K562 (cell line): ENCODE measurements at regions not wholly inside any gene's neighbourhood (a gene's known extent, or its start where the extent isn't known, plus 50 kb on each side); places are given as distances from the start of the nearest gene placed in this dataset.

Source experiments
- ATAC-seq: fragments of 200-7000 bp; cut with Tn5 transposase; 3 replicates; pipeline ENCODE4 v1.9.1; 2020; ENCODE audit warnings: moderate library complexity
- BruUV-seq: library from RNA; stranded (reverse); fragments of 400-500 nt; replicated peaks from 2 replicates; lab custom pipeline; 2021; lab: Mats Ljungman, UMichigan
- CTCF ChIA-PET: fragments of 300-600 bp; formaldehyde crosslinking; extraction: SDS; loops from one replicate; lab custom pipeline; 2021; ENCODE audit warnings: low intra/inter-chr PET ratio; lab: Yijun Ruan, JAX
- POLR2A ChIA-PET: fragments of 300-600, 350-650 bp; sonication (Branson Sonifier 250); formaldehyde crosslinking; extraction: SDS; loops from one replicate; lab custom pipeline; 2021; ENCODE audit warnings: antibody characterized with exemption, inconsistent platforms; lab: Yijun Ruan, JAX
- DNase-seq, 4 experiments: peaks; one replicate each; pipeline versions ENCODE4 v3.0.0 to v3.0.0-alpha.2; 2011 to 2018; ENCODE audit warnings: low spot score in 3 of 4, mixed read lengths in 3 of 4; ENCODE audit errors: extremely low read depth in 1 of 4
- FAIRE-seq: peaks from 2 replicates; lab custom pipeline; 2011; peaks lifted over from hg19 to GRCh38; lab: Jason Lieb, UNC
- H2AFZ ChIP-seq: 2 replicates; pipeline ENCODE4 v1.6.0; 2011; ENCODE audit warnings: low read depth, low read length, control low read depth, inconsistent platforms
- H3K27ac ChIP-seq: fragments of 200-600 bp; 3 replicates; pipeline ENCODE4 v1.8.0; 2011; ENCODE audit warnings: low read depth, mild to moderate bottlenecking, control low read depth, inconsistent platforms, low read length, moderate library complexity, mixed read lengths; ENCODE audit errors: extremely low read depth
- H3K27me3 ChIP-seq, 2 experiments: fragments of 300-600 bp in 1 of 2; 2 replicates in 1 of 2; 3 replicates in 1 of 2; pipeline versions ENCODE4 v1.6.0 to v1.8.0; 2011; ENCODE audit warnings: inconsistent platforms in 2 of 2, low read length in 2 of 2, mild to moderate bottlenecking in 1 of 2, mixed read lengths in 1 of 2, moderate library complexity in 1 of 2; ENCODE audit not compliant: control insufficient read depth in 2 of 2, insufficient read depth in 2 of 2
- H3K36me3 ChIP-seq: fragments of 300-600 bp; 3 replicates; pipeline ENCODE4 v1.8.0; 2011; ENCODE audit warnings: mild to moderate bottlenecking, low read length, inconsistent platforms; ENCODE audit not compliant: control insufficient read depth, insufficient read depth
- H3K4me1 ChIP-seq, 2 experiments: fragments of 200-600 bp in 1 of 2; replicated peaks in 1 of 2; 2 replicates in 1 of 2; 3 replicates in 1 of 2; pipeline versions ENCODE4 v1.5.1 to v1.8.0; 2011; ENCODE audit warnings: inconsistent platforms in 2 of 2, low read length in 2 of 2, mild to moderate bottlenecking in 1 of 2, mixed read lengths in 1 of 2, moderate library complexity in 1 of 2; ENCODE audit not compliant: control insufficient read depth in 2 of 2, insufficient read depth in 2 of 2
- H3K4me2 ChIP-seq: 2 replicates; pipeline ENCODE4 v1.6.1; 2011; ENCODE audit warnings: low read length, control low read depth, inconsistent platforms, mixed read lengths; ENCODE audit not compliant: insufficient read depth
- H3K4me3 ChIP-seq: fragments of 200-600 bp; sonication (generic), shearing (Covaris generic); 2 replicates; pipeline ENCODE4 v1.5.1; 2016; ENCODE audit warnings: control low read depth, inconsistent platforms
- H3K79me2 ChIP-seq: fragments of 200-600 bp; 3 replicates; pipeline ENCODE4 v1.8.0; 2011; ENCODE audit warnings: low read length, inconsistent platforms; ENCODE audit not compliant: control insufficient read depth, insufficient read depth
- H3K9ac ChIP-seq, 2 experiments: 2 replicates each; pipeline versions ENCODE4 v1.6.0 to v1.6.1; 2011; ENCODE audit warnings: low read depth in 2 of 2, low read length in 2 of 2, control low read depth in 1 of 2, inconsistent platforms in 1 of 2, mild to moderate bottlenecking in 1 of 2, mixed read lengths in 1 of 2; ENCODE audit not compliant: insufficient read depth in 1 of 2
- H3K9me1 ChIP-seq: one replicate; pipeline ENCODE4 v1.6.0; 2011; ENCODE audit warnings: inconsistent platforms, mild to moderate bottlenecking, low read length, moderate library complexity; ENCODE audit not compliant: control insufficient read depth, insufficient read depth
- H3K9me3 ChIP-seq: replicated peaks from 2 replicates; pipeline ENCODE4 v1.5.1; 2011; ENCODE audit warnings: low read depth, low read length, inconsistent platforms; ENCODE audit not compliant: control insufficient read depth, insufficient read depth
- H4K20me1 ChIP-seq: replicated peaks from 2 replicates; pipeline ENCODE4 v1.6.1; 2011; ENCODE audit warnings: low read length, inconsistent platforms, mixed read lengths; ENCODE audit not compliant: control insufficient read depth, insufficient read depth
- C11orf30 ChIP-seq: fragments of 450-650 bp; IDR thresholded peaks from 2 replicates; pipeline ENCODE4 v1.6.1; 2016; ENCODE audit warnings: low read depth, mild to moderate bottlenecking
- CUX1 ChIP-seq: fragments of 200-800 bp; sonication (Bioruptor generic); IDR thresholded peaks from 2 replicates; pipeline ENCODE4 v1.6.1; 2016; ENCODE audit warnings: missing genetic modification characterization, missing compliant biosample characterization
- FOXA1 ChIP-seq: fragments of 450-650 bp; IDR thresholded peaks from 2 replicates; pipeline ENCODE4 v1.6.1; 2016; ENCODE audit warnings: mild to moderate bottlenecking, borderline replicate concordance
- MAFK ChIP-seq: IDR thresholded peaks from 2 replicates; pipeline ENCODE4 v1.6.1; 2011; ENCODE audit warnings: low read length, improper control_type of control experiment
- NBN ChIP-seq: fragments of 450-650 bp; IDR thresholded peaks from 2 replicates; pipeline ENCODE4 v1.6.1; 2016; ENCODE audit warnings: low read depth, mild to moderate bottlenecking
- PRMT5 ChIP-seq: sonication (generic); formaldehyde crosslinking; IDR thresholded peaks from 2 replicates; pipeline ENCODE4 v1.5.0; 2020; ENCODE audit warnings: missing genetic modification reagents
- RNF2 ChIP-seq: sonication (generic); IDR thresholded peaks from 2 replicates; pipeline ENCODE4 v1.6.1; 2016
- RUNX1 ChIP-seq: sonication (generic); IDR thresholded peaks from 2 replicates; pipeline ENCODE4 v1.6.1; 2016; ENCODE audit warnings: antibody characterized with exemption, low read depth
- TSC22D4 ChIP-seq: fragments of 450-650 bp; IDR thresholded peaks from 2 replicates; pipeline ENCODE4 v1.6.1; 2016; ENCODE audit warnings: missing genetic modification characterization, missing biosample characterization, control low read depth
- ZKSCAN8 ChIP-seq: fragments of 200-800 bp; sonication (Bioruptor generic); IDR thresholded peaks from 2 replicates; pipeline ENCODE4 v1.6.1; 2016; ENCODE audit warnings: missing genetic modification characterization, missing compliant biosample characterization
- ZNF41 ChIP-seq: fragments of 250-450 bp; sonication (Bioruptor Pico); conservative IDR thresholded peaks from 2 replicates; pipeline ENCODE4 v1.4.0; 2020; ENCODE audit warnings: mild to moderate bottlenecking
- ZNF57 ChIP-seq: fragments of 450-650 bp; formaldehyde crosslinking; IDR thresholded peaks from 2 replicates; pipeline ENCODE4 v1.4.0; 2020; ENCODE audit warnings: mild to moderate bottlenecking, moderate library complexity
- ZNF75A ChIP-seq: fragments of 450-650 bp; formaldehyde crosslinking; IDR thresholded peaks from 2 replicates; pipeline ENCODE4 v1.4.0; 2020; ENCODE audit warnings: mild to moderate bottlenecking
- WGBS: fragments of 100-300 bp; shearing (Covaris generic); methylation state at CpG from one replicate; pipeline ENCODE4 v1.1.6; 2016; ENCODE audit warnings: low coverage, mixed read lengths; ENCODE audit not compliant: insufficient coverage; ENCODE audit errors: missing lambda C conversion rate; 5-methylcytosine and 5-hydroxymethylcytosine counted together
- in situ Hi-C: fragments of 300-500 bp; cut with MboI; formaldehyde crosslinking; loops from 4 replicates; pipeline ENCODE4 v1.15.0; 2018; ENCODE audit warnings: inconsistent platforms, mixed read lengths
- intact Hi-C: fragments of 100-400 bp; cut with micrococcal nuclease; formaldehyde crosslinking; loops from 2 replicates; pipeline ENCODE4 v1.14.2; 2022

- Histone ChIP-seq H3K36me3 (no peaks in the 10 kb centered on the region), H3K27me3 (no peaks in the 10 kb centered on the region; a peak in 1 of 5 replicates), H3K4me2 (no peak overlapping the region), H3K27ac (no peak overlapping the region), H3K9me3 (no peaks in the 10 kb centered on the region), H3K9me1 (no peaks in the 10 kb centered on the region), H3K4me3 (no peak overlapping the region), H3K4me1 (no peaks in the 10 kb centered on the region), H3K9ac (no peak overlapping the region), H3K79me2 (no peaks in the 10 kb centered on the region), H4K20me1 (no peaks in the 10 kb centered on the region), H2AFZ (no peak overlapping the region)
- POLR2A ChIA-PET = no interaction called here
- in situ Hi-C loops = no loop called here
- BruUV-seq = no TSS peak
- TF ChIP-seq RNF2 (no peak), RUNX1 (no peak), TSC22D4 (no peak), C11orf30 (no peak), ZNF41 (CRISPR knock-in tag) (no peak), NBN (no peak), CUX1 (no peak), ZNF57 (CRISPR knock-in tag) (no peak), ZNF75A (no peak), MAFK (no peak), PRMT5 (CRISPR knock-in tag) (no peak), FOXA1 (no peak), ZKSCAN8 (CRISPR knock-in tag) (no peak)
- DNase-seq (no peak), FAIRE-seq (no peak), ATAC-seq (no peak)
- intact Hi-C loops = no loop called here
- WGBS = 17% methylated on average over 22 of the region's 28 CpGs
- CTCF ChIA-PET = no interaction called here
Measured at GRCh38 chr22:47446821-47447810, 684.7 kb downstream of the TBC1D22A start.
